HFFc6 (cell line): ENCODE measurements at regions not wholly inside any gene's neighbourhood (a gene's known extent, or its start where the extent isn't known, plus 50 kb on each side); places are given as distances from the start of the nearest gene placed in this dataset.

Experiments used
- DNase-seq: peaks from one replicate; pipeline ENCODE4 v3.0.0-alpha.2; 2018
- H3K27ac Mint-ChIP-seq: 2 replicates; pipeline ENCODE4 v1.8.0; 2020; ENCODE audit warnings: mild to moderate bottlenecking, mixed read lengths
- H3K27me3 Mint-ChIP-seq: 2 replicates; pipeline ENCODE4 v1.8.0; 2021; ENCODE audit warnings: mild to moderate bottlenecking, moderate library complexity, mixed read lengths; ENCODE audit not compliant: insufficient read depth
- H3K36me3 Mint-ChIP-seq: 2 replicates; pipeline ENCODE4 v1.8.0; 2021; ENCODE audit warnings: low read depth, mixed read lengths
- H3K4me1 Mint-ChIP-seq: 2 replicates; pipeline ENCODE4 v1.8.0; 2020; ENCODE audit warnings: low read depth, mixed read lengths
- H3K4me3 Mint-ChIP-seq: 2 replicates; pipeline ENCODE4 v1.8.0; 2020; ENCODE audit warnings: mild to moderate bottlenecking, moderate library complexity, mixed read lengths
- H3K9me3 Mint-ChIP-seq: 2 replicates; pipeline ENCODE4 v1.8.0; 2020; ENCODE audit warnings: mild to moderate bottlenecking, mixed read lengths
- CTCF ChIP-seq: fragments of 200-600 bp; sonication (generic); IDR thresholded peaks from 2 replicates; pipeline ENCODE4 v1.5.0; 2021; ENCODE audit warnings: antibody characterized with exemption, mild to moderate bottlenecking

- TF ChIP-seq CTCF, result no peak
- H3K27ac Mint-ChIP-seq, result no peak overlapping the region
- no peak overlapping the region for H3K4me3 Mint-ChIP-seq
- no peaks in the 10 kb centered on the region for H3K4me1 Mint-ChIP-seq
- H3K36me3 Mint-ChIP-seq, result no peaks in the 10 kb centered on the region
- H3K27me3 Mint-ChIP-seq, result no peaks in the 10 kb centered on the region
- DNase-seq, result no peak
- peaks cover 46% of the 10 kb centered on the region for H3K9me3 Mint-ChIP-seq
Measured at GRCh38 chr5:105945203-105945972, 1725.3 kb downstream of the EFNA5 start.

DNA sequence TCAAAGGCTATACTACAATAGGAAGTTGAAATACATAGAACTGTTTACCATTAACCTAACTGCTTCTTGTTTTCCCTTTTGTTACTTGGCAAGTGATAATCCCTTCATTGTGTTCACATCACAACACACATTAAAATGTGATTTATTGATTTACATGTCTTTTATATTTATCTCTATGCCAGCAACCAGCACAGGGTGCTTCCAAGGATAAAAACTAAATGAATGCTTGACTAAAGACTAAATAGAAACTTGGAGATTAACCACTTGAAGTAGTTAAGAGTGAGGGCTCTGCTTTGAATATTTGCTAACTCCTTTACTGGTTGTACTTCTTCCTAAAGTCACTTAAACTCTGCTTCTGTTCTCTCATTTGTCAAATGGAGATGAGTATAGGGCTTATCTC lies 1730.6 kb downstream of the EFNA5 start:
- TF ChIP-seq CTCF, result no peak
- Mint-ChIP-seq H3K36me3 (0 out of 2 replicates have a peak, but pooled peaks cover 4% of the 10 kb centered on the region), H3K9me3 (peaks cover 58% of the 10 kb centered on the region), H3K4me3 (no peak overlapping the region), H3K27ac (no peak overlapping the region), H3K27me3 (no peaks in the 10 kb centered on the region), H3K4me1 (no peaks in the 10 kb centered on the region)
- no peak for DNase-seq

DNA sequence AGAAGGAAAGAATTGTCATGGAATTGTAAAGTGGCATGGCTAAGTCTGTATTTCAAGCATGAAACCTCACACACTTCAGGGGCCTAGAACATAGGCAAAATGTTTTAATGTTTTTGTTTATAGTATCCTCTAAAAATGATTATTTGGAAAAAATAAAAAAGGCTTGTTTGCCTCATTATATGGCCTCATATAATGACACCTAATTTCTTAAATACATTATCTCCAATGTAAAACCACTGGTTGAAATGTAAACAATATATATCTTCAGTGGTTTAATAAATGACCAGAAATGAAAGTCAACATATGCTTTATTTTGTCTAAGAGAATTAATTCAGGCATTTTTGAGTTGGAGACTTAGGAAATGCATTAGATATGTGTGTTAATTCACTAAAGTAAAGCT lies 1736.6 kb downstream of the EFNA5 start:
- 0 out of 2 replicates have a peak, but pooled peaks cover 4% of the 10 kb centered on the region for H3K36me3 Mint-ChIP-seq
- no peak for TF ChIP-seq CTCF
- H3K9me3 Mint-ChIP-seq, result peaks cover 29% of the 10 kb centered on the region
- H3K27me3 Mint-ChIP-seq, result no peaks in the 10 kb centered on the region
- no peak for DNase-seq
- H3K4me1 Mint-ChIP-seq, result no peaks in the 10 kb centered on the region
- no peak overlapping the region for H3K27ac Mint-ChIP-seq
- no peak overlapping the region for H3K4me3 Mint-ChIP-seq

GRCh38 chr5:105931881-105932421 lies 1738.8 kb downstream of the EFNA5 start:
- peaks cover 19% of the 10 kb centered on the region for H3K9me3 Mint-ChIP-seq
- no peak for DNase-seq
- no peaks in the 10 kb centered on the region for H3K4me1 Mint-ChIP-seq
- H3K4me3 Mint-ChIP-seq, result no peak overlapping the region
- no peaks in the 10 kb centered on the region for H3K27me3 Mint-ChIP-seq
- H3K27ac Mint-ChIP-seq, result no peak overlapping the region
- TF ChIP-seq CTCF, result no peak
- H3K36me3 Mint-ChIP-seq, result no peaks in the 10 kb centered on the region

- Mint-ChIP-seq H3K4me3 (no peak overlapping the region), H3K4me1 (no peaks in the 10 kb centered on the region), H3K36me3 (no peaks in the 10 kb centered on the region), H3K9me3 (peaks cover 24% of the 10 kb centered on the region), H3K27ac (no peak overlapping the region), H3K27me3 (no peaks in the 10 kb centered on the region)
- no peak for DNase-seq
- TF ChIP-seq CTCF, result no peak
Measured at GRCh38 chr5:105929858-105930257, 1740.9 kb downstream of the EFNA5 start.
